DOHH2 (cell line): ENCODE measurements at regions not wholly inside any gene's neighbourhood (a gene's known extent, or its start where the extent isn't known, plus 50 kb on each side); places are given as distances from the start of the nearest gene placed in this dataset.

Experiments
- EZH2phosphoT487 ChIP-seq: fragments of 200-600 bp; sonication (generic); IDR thresholded peaks from 2 replicates; pipeline ENCODE4 v1.6.1; 2017; ENCODE audit warnings: borderline replicate concordance, mild to moderate bottlenecking, antibody characterized with exemption, low read length, moderate library complexity, mixed read lengths
- TF ChIP-seq, protein P1 (sequence below): fragments of 200-600 bp; sonication (generic); IDR thresholded peaks from one replicate; pipeline ENCODE4 v1.5.1; 2014; ENCODE audit warnings: antibody characterized with exemption, mild to moderate bottlenecking, low read depth, low read length; ENCODE audit not compliant: poor library complexity, severe bottlenecking

DNA sequence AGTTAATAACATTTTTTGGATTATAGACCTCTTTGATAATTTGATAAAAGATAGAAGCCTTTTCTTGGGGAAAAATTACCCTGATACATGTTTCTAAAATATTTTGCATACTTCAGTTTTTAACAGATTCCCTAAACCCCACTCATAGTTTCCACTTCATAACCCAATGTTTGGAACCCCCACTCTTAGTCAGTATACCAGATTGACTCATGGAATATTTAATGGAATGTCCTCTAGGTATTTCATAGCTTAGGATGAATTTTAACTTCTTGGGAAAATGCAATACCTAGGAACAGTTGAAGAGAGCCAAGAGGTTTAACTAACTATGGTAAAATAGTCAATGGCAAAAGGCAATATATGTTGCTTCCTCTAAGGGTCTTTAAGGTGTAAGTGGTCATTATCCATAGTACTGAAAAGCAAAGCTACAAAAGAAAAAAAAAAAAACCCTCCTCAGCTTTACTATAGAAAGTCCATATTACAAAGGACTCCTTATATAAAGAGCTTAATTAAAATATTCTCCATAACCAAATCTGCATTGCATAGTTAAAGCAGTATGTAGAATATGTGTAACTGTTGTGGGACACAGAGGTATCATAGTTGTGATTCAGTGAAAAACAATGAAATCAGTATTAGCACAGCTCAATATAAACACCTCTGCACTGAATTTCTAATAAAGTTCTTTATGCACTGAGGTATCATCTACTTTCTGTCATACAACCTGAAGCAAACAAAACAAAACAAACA lies 159.9 kb downstream of the PCDH7 start:
- TF ChIP-seq, protein P1, sequence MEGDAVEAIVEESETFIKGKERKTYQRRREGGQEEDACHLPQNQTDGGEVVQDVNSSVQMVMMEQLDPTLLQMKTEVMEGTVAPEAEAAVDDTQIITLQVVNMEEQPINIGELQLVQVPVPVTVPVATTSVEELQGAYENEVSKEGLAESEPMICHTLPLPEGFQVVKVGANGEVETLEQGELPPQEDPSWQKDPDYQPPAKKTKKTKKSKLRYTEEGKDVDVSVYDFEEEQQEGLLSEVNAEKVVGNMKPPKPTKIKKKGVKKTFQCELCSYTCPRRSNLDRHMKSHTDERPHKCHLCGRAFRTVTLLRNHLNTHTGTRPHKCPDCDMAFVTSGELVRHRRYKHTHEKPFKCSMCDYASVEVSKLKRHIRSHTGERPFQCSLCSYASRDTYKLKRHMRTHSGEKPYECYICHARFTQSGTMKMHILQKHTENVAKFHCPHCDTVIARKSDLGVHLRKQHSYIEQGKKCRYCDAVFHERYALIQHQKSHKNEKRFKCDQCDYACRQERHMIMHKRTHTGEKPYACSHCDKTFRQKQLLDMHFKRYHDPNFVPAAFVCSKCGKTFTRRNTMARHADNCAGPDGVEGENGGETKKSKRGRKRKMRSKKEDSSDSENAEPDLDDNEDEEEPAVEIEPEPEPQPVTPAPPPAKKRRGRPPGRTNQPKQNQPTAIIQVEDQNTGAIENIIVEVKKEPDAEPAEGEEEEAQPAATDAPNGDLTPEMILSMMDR = no peak
- no peak for TF ChIP-seq EZH2phosphoT487
